GM12865 (cell line): ENCODE measurements at regions not wholly inside any gene's neighbourhood (a gene's known extent, or its start where the extent isn't known, plus 50 kb on each side); places are given as distances from the start of the nearest gene placed in this dataset.
"Not testable (repeated sequence)": the region's sequence is repeated elsewhere in the genome, so short reads cannot be mapped to it uniquely, and the experiment has no call there.

ENCODE experiments used
- DNase-seq: peaks from one replicate; pipeline ENCODE4 v3.0.0; 2010; ENCODE audit warnings: low read depth
- H3K4me3 ChIP-seq: 2 replicates; pipeline ENCODE4 v1.5.1; 2011; ENCODE audit warnings: mild to moderate bottlenecking, low read depth, low read length, control low read depth
- TF ChIP-seq, protein P1 (sequence below): IDR thresholded peaks from 2 replicates; pipeline ENCODE4 v1.5.1; 2011; ENCODE audit warnings: low read length, control low read depth, low read depth, inconsistent platforms; ENCODE audit not compliant: insufficient read depth; ENCODE audit errors: missing control alignments

- H3K4me3 ChIP-seq = no peak overlapping the region
- TF ChIP-seq, protein P1, sequence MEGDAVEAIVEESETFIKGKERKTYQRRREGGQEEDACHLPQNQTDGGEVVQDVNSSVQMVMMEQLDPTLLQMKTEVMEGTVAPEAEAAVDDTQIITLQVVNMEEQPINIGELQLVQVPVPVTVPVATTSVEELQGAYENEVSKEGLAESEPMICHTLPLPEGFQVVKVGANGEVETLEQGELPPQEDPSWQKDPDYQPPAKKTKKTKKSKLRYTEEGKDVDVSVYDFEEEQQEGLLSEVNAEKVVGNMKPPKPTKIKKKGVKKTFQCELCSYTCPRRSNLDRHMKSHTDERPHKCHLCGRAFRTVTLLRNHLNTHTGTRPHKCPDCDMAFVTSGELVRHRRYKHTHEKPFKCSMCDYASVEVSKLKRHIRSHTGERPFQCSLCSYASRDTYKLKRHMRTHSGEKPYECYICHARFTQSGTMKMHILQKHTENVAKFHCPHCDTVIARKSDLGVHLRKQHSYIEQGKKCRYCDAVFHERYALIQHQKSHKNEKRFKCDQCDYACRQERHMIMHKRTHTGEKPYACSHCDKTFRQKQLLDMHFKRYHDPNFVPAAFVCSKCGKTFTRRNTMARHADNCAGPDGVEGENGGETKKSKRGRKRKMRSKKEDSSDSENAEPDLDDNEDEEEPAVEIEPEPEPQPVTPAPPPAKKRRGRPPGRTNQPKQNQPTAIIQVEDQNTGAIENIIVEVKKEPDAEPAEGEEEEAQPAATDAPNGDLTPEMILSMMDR = no peak
- peak; percentile 83 for DNase-seq
Observed at GRCh38 chr2:47720036-47720435, 62.9 kb upstream of the MSH6 start.

- peak; percentile 76 for DNase-seq
- TF ChIP-seq, protein P1 = no peak
- H3K4me3 ChIP-seq = no peak overlapping the region
Observed at GRCh38 chr2:47719099-47719498, 63.8 kb upstream of the MSH6 start.

DNA sequence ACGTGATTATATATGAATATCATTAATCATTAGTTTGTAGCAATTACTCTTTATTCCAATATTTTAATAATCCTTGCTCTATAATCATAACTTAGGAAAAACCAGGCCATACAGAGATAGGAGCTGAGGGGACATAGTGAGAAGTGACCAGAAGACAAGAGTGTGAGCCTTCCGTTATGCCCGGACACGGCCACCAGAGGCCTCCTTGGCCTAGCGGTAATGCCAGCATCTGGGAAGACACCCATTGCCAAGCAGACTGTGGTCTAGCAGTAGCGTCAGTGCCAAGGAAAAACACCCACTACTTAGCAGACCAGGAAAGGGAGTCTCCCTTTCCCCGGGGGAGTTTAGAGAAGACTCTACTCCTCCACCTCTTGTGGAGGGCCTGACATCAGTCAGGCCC is 66.6 kb upstream of the MSH6 start:
- TF ChIP-seq, protein P1 = peak; percentile 10
- not testable (repeated sequence) for H3K4me3 ChIP-seq
- peak; percentile 38 for DNase-seq

GRCh38 chr2:47715552-47715951 is 67.4 kb upstream of the MSH6 start:
- H3K4me3 ChIP-seq = no peak overlapping the region
- DNase-seq = no peak
- TF ChIP-seq, protein P1 = no peak

DNA sequence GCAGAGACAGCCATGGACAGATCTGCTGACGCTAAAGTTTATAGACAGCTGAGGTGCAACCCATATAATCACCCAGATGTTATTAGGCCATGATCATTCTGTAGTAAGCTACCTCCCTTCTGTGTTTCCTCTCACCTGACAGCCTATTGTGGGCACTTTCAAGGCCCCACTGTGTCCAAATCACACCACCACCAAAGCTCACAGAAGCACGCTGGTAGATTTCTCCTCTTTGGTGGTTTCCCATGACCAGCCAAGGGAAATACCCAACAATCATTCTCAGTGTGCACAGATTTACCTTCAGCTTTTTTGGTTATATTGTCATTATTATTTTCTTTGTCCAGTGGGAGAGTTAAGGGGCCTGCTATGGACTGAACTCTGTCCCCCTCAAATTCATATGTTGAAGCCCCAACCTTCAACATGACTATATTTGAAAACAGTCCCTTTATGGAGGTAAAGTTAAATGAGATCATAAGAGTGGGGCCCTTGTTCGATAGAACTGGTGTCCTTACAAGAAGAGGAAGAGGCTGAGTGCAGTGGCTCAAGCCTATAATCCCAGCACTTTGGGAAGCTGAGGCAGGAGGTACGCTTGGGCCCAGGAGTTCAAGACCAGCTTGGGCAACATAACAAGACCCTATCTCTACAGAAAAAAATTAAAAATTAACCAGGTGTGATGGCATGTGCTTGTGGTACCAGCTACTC is 74.0 kb upstream of the MSH6 start:
- TF ChIP-seq, protein P1 = no peak
- peak; percentile 78 for DNase-seq

DNA sequence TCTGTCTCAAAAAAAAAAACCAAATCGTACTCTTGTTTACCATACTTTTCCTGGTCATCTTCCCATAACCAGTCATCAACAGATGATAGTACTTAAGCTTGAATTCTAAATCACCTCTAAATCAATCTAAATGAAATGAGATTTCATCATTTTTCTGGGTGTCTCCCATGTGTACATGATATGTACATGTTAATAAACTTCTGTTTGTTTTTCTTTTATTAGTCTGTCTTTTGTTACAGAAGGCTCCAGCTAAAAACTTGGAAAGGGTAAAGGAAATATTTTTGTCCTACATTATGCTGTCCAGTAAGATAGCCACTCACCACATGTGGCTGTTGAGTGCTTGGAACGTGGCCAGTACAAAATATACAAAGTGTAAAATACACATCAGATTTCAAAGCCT is 78.7 kb upstream of the MSH6 start:
- TF ChIP-seq, protein P1 = no peak
- DNase-seq = no peak
- H3K4me3 ChIP-seq = no peak overlapping the region

More for the DNA sequence above, 74.0 kb upstream of the MSH6 start:
- no peak overlapping the region for H3K4me3 ChIP-seq
